ENCODE measurements at regions not wholly inside any gene's neighbourhood (a gene's known extent, or its start where the extent isn't known, plus 50 kb on each side); places are given as distances from the start of the nearest gene placed in this dataset.
A peak's percentile ranks its signal among the peaks of the same experiment; 100 is the strongest.

GRCh38 chr9:129556491-129557191 lies 64.3 kb downstream of the C9orf50 start:
- TSS peak; percentile 29 for BruUV-seq (replicated peaks)
- Histone ChIP-seq H3K27ac (peak overlapping the region; percentile 47), H3K79me2 (ENCODE audit: low read depth) (no peaks in the 10 kb centered on the region), H3F3A (ENCODE audit: insufficient read depth, low read depth) (peaks cover 13% of the 10 kb centered on the region; the same call in 1 of the 2 replicates), H3K9me2 (ENCODE audit: insufficient read depth) (no peaks in the 10 kb centered on the region), H3K27me3 (ENCODE audit: insufficient read depth, low read depth) (no peaks in the 10 kb centered on the region), H4K20me1 (ENCODE audit: insufficient read depth) (no peaks in the 10 kb centered on the region), H3K4me2 (peak overlapping the region; percentile 80), H3K9me3 (ENCODE audit: insufficient read depth, low read depth) (no peaks in the 10 kb centered on the region), H3K4me1 (replicated peaks; ENCODE audit: insufficient read depth) (peaks cover 35% of the 10 kb centered on the region), H3K4me3 (no peak overlapping the region), H3K36me3 (ENCODE audit: low read depth) (no peaks in the 10 kb centered on the region), H2AFZ (no peak overlapping the region)
- no peak for DNase-seq
- CTCF ChIA-PET: no interaction called here
- POLR2A ChIA-PET (ENCODE audit: unreplicated experiment): no interaction called here
- intact Hi-C loops (cut with micrococcal nuclease; ENCODE audit: unreplicated experiment): no loop called here
- no peak for TF ChIP-seq CTCF (conservative IDR thresholded peaks at IDR 0.05)
- no peak for TF ChIP-seq EZH2 (IDR thresholded peaks at IDR 0.05; ENCODE audit: low read depth)

GRCh38 chr9:129555512-129556215 lies 65.2 kb downstream of the C9orf50 start:
- peaks cover 35% of the 10 kb centered on the region for H3K4me1 ChIP-seq (replicated peaks; ENCODE audit: insufficient read depth)
- intact Hi-C loops (cut with micrococcal nuclease; ENCODE audit: unreplicated experiment): no loop called here
- POLR2A ChIA-PET (ENCODE audit: unreplicated experiment): no interaction called here

GRCh38 chr9:129554649-129555048 lies 66.3 kb downstream of the C9orf50 start:
- Histone ChIP-seq H3K4me1 (replicated peaks; ENCODE audit: insufficient read depth) (peaks cover 35% of the 10 kb centered on the region), H3K4me2 (no peak overlapping the region), H3K27me3 (ENCODE audit: insufficient read depth, low read depth) (no peaks in the 10 kb centered on the region), H3K27ac (no peak overlapping the region), H3K4me3 (no peak overlapping the region), H3K9me2 (ENCODE audit: insufficient read depth) (no peaks in the 10 kb centered on the region), H3K36me3 (ENCODE audit: low read depth) (no peaks in the 10 kb centered on the region), H3K9me3 (ENCODE audit: insufficient read depth, low read depth) (no peaks in the 10 kb centered on the region), H3F3A (ENCODE audit: insufficient read depth, low read depth) (peaks cover 13% of the 10 kb centered on the region; the same call in 1 of the 2 replicates), H3K79me2 (ENCODE audit: low read depth) (no peaks in the 10 kb centered on the region), H4K20me1 (ENCODE audit: insufficient read depth) (no peaks in the 10 kb centered on the region), H2AFZ (no peak overlapping the region)
- no peak for DNase-seq
- no TSS peak for BruUV-seq (replicated peaks)
- ChIA-PET POLR2A (ENCODE audit: unreplicated experiment) (no interaction called here), CTCF (interaction anchor here (0.6 kb wide), 1 partner anchor 39 kb away, joined by 4 read pairs; no protein-coding TSS in a partner anchor)
- intact Hi-C loops (cut with micrococcal nuclease; ENCODE audit: unreplicated experiment): no loop called here
- no peak for TF ChIP-seq EZH2 (IDR thresholded peaks at IDR 0.05; ENCODE audit: low read depth)
- TF ChIP-seq CTCF (conservative IDR thresholded peaks at IDR 0.05): no peak

More at GRCh38 chr9:129555512-129556215, 65.2 kb downstream of the C9orf50 start:
- no peaks in the 10 kb centered on the region for H4K20me1 ChIP-seq (ENCODE audit: insufficient read depth)
- no peaks in the 10 kb centered on the region for H3K79me2 ChIP-seq (ENCODE audit: low read depth)
- H3K9me3 ChIP-seq (ENCODE audit: insufficient read depth, low read depth): no peaks in the 10 kb centered on the region
- CTCF ChIA-PET: no interaction called here
- H3K9me2 ChIP-seq (ENCODE audit: insufficient read depth): no peaks in the 10 kb centered on the region
- no peak overlapping the region for H3K4me2 ChIP-seq
- TF ChIP-seq EZH2 (IDR thresholded peaks at IDR 0.05; ENCODE audit: low read depth): no peak
- no peak for TF ChIP-seq CTCF (conservative IDR thresholded peaks at IDR 0.05)
- peaks cover 13% of the 10 kb centered on the region; the same call in 1 of the 2 replicates for H3F3A ChIP-seq (ENCODE audit: insufficient read depth, low read depth)
- H3K27ac ChIP-seq: no peak overlapping the region
- no peaks in the 10 kb centered on the region for H3K27me3 ChIP-seq (ENCODE audit: insufficient read depth, low read depth)
- H3K4me3 ChIP-seq: no peak overlapping the region
- DNase-seq: no peak
- H2AFZ ChIP-seq: no peak overlapping the region
- no peaks in the 10 kb centered on the region for H3K36me3 ChIP-seq (ENCODE audit: low read depth)
- no TSS peak for BruUV-seq (replicated peaks)
